RWPE1 (cell line): ENCODE measurements at regions not wholly inside any gene's neighbourhood (a gene's known extent, or its start where the extent isn't known, plus 50 kb on each side); places are given as distances from the start of the nearest gene placed in this dataset.
"Not testable (repeated sequence)": the region's sequence is repeated elsewhere in the genome, so short reads cannot be mapped to it uniquely, and the experiment has no call there.

Experiments used
- CTCF ChIA-PET: fragments of 350-600 bp; sonication (Branson Sonifier 250); formaldehyde crosslinking; extraction: SDS; loops from one replicate; lab custom pipeline; 2021; lab: Yijun Ruan, JAX
- POLR2A ChIA-PET: fragments of 400-600 bp; formaldehyde crosslinking; extraction: SDS; loops from one replicate; lab custom pipeline; 2020; ENCODE audit warnings: antibody characterized with exemption; ENCODE audit not compliant: low non-redundant PET; lab: Yijun Ruan, JAX
- DNase-seq: peaks from one replicate; pipeline ENCODE4 v3.0.0; 2012; ENCODE audit warnings: low spot score
- H3K27ac ChIP-seq: fragments of 450-650 bp; 2 replicates; pipeline ENCODE4 v1.5.1; 2017
- CTCF ChIP-seq: fragments of 450-650 bp; conservative IDR thresholded peaks from 2 replicates; pipeline ENCODE4 v1.5.1; 2017; ENCODE audit warnings: low read depth, mild to moderate bottlenecking

GRCh38 chr1:96207936-96208335, 513.6 kb upstream of the PTBP2 start:
- no peak for TF ChIP-seq CTCF
- CTCF ChIA-PET = no interaction called here
- POLR2A ChIA-PET = no interaction called here

GRCh38 chr1:96208428-96208827, 513.2 kb upstream of the PTBP2 start:
- no peak for TF ChIP-seq CTCF
- POLR2A ChIA-PET = no interaction called here
- DNase-seq = no peak
- CTCF ChIA-PET = no interaction called here
- no peak overlapping the region for H3K27ac ChIP-seq

More at GRCh38 chr1:96207936-96208335, 513.6 kb upstream of the PTBP2 start:
- DNase-seq = no peak
- H3K27ac ChIP-seq = no peak overlapping the region

- POLR2A ChIA-PET = no interaction called here
- DNase-seq = no peak
- no peak overlapping the region for H3K27ac ChIP-seq
- CTCF ChIA-PET = no interaction called here
- no peak for TF ChIP-seq CTCF
Observed at GRCh38 chr1:96210054-96210453, 511.5 kb upstream of the PTBP2 start.

GRCh38 chr1:96211202-96211601, 510.4 kb upstream of the PTBP2 start:
- CTCF ChIA-PET = interaction anchor here (0.7 to 1.0 kb wide), 2 partner anchors 88 to 1126 kb away, joined by 3 to 4 read pairs; no protein-coding TSS in a partner anchor

GRCh38 chr1:96214982-96215381, 506.6 kb upstream of the PTBP2 start:
- TF ChIP-seq CTCF = no peak
- no peak for DNase-seq
- POLR2A ChIA-PET = no interaction called here
- H3K27ac ChIP-seq = no peak overlapping the region
- CTCF ChIA-PET = no interaction called here

More at GRCh38 chr1:96211202-96211601, 510.4 kb upstream of the PTBP2 start:
- H3K27ac ChIP-seq = no peak overlapping the region
- POLR2A ChIA-PET = no interaction called here
- no peak for TF ChIP-seq CTCF
- DNase-seq = no peak

- TF ChIP-seq CTCF = no peak
- no peak overlapping the region for H3K27ac ChIP-seq
- DNase-seq = no peak
- ChIA-PET CTCF (no interaction called here), POLR2A (no interaction called here)
Observed at GRCh38 chr1:96220651-96221050, 500.9 kb upstream of the PTBP2 start.

GRCh38 chr1:96222701-96223100, 498.9 kb upstream of the PTBP2 start:
- no peak overlapping the region for H3K27ac ChIP-seq
- POLR2A ChIA-PET = no interaction called here
- DNase-seq = no peak
- CTCF ChIA-PET = interaction anchor here (0.9 kb wide), 1 partner anchor 13 kb away, joined by 3 read pairs; no protein-coding TSS in a partner anchor
- no peak for TF ChIP-seq CTCF

- H3K27ac ChIP-seq, CTCF ChIA-PET, POLR2A ChIA-PET, DNase-seq: not testable (repeated sequence)
Observed at GRCh38 chr1:96224229-96224628, 497.4 kb upstream of the PTBP2 start.
